ENCODE measurements at regions not wholly inside any gene's neighbourhood (a gene's known extent, or its start where the extent isn't known, plus 50 kb on each side); places are given as distances from the start of the nearest gene placed in this dataset.

DNA sequence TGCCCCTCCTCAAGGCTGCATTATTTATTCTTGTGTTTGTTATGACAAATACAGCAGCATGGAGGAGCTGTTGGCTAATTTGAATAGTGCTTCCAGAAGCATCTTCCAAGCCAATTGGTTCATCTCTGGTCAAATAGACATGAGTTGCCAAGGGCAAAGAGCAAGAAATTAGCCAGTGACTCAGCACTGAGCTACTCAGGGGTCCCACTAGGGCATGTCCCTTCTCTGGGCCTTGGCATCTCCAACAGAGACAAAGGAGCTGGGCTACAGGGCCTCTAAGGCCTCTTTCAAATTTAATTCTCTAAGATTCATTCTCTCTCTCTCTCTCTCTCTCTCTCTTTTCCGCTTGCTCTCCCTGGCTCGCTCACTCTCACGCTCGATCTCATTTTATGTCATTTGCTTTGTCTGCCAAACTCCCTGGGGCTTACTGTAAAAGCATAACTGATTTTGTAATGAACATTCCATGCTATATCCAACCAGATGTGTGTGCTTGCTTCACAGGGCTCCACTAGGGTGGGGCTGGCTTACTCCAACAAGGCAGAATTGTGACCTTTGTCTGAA lies 86.7 kb upstream of the MAGEA4 start:
- CTCF ChIA-PET = no interaction called here
- Histone ChIP-seq H3K4me1 (ENCODE audit: control insufficient read depth, insufficient read depth, low read length) (no peaks in the 10 kb centered on the region), H3K36me3 (ENCODE audit: control insufficient read depth, insufficient read depth, low read length) (no peaks in the 10 kb centered on the region), H3K9me3 (ENCODE audit: control insufficient read depth, insufficient read depth, low read depth, low read length) (no peaks in the 10 kb centered on the region), H3K27me3 (ENCODE audit: control insufficient read depth, insufficient read depth, low read length) (no peaks in the 10 kb centered on the region), H3K4me3 (ENCODE audit: low read depth in 2 of 2, low read length in 2 of 2) (no peak overlapping the region), H3K27ac (ENCODE audit: low read length) (no peak overlapping the region)
- POLR2A ChIA-PET = no interaction called here
- in situ Hi-C loops (cut with HindIII; ENCODE audit: low pct_unique_long_range_greater_than_20kb, low sequenced_read_pairs) = no loop called here
- no peak for DNase-seq (ENCODE audit: low read depth, low spot score)
- ATAC-seq = no peak
- intact Hi-C loops (cut with micrococcal nuclease; ENCODE audit: unreplicated experiment) = no loop called here
- TF ChIP-seq, protein P1, sequence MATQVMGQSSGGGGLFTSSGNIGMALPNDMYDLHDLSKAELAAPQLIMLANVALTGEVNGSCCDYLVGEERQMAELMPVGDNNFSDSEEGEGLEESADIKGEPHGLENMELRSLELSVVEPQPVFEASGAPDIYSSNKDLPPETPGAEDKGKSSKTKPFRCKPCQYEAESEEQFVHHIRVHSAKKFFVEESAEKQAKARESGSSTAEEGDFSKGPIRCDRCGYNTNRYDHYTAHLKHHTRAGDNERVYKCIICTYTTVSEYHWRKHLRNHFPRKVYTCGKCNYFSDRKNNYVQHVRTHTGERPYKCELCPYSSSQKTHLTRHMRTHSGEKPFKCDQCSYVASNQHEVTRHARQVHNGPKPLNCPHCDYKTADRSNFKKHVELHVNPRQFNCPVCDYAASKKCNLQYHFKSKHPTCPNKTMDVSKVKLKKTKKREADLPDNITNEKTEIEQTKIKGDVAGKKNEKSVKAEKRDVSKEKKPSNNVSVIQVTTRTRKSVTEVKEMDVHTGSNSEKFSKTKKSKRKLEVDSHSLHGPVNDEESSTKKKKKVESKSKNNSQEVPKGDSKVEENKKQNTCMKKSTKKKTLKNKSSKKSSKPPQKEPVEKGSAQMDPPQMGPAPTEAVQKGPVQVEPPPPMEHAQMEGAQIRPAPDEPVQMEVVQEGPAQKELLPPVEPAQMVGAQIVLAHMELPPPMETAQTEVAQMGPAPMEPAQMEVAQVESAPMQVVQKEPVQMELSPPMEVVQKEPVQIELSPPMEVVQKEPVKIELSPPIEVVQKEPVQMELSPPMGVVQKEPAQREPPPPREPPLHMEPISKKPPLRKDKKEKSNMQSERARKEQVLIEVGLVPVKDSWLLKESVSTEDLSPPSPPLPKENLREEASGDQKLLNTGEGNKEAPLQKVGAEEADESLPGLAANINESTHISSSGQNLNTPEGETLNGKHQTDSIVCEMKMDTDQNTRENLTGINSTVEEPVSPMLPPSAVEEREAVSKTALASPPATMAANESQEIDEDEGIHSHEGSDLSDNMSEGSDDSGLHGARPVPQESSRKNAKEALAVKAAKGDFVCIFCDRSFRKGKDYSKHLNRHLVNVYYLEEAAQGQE (IDR thresholded peaks at IDR 0.05; ENCODE audit: insufficient read depth in 1 of 2, low read depth in 2 of 2, low read length in 1 of 2) = no peak
- TF ChIP-seq POLR2AphosphoS5 (IDR thresholded peaks at IDR 0.05; ENCODE audit: low read depth, low read length) = no peak
- no peak for TF ChIP-seq TCF7L2 (IDR thresholded peaks at IDR 0.05; ENCODE audit: low read depth, low read length)
- TF ChIP-seq SIN3A (IDR thresholded peaks at IDR 0.05; ENCODE audit: borderline replicate concordance, insufficient read depth, low read depth, low read length) = no peak
- TF ChIP-seq, protein P2, sequence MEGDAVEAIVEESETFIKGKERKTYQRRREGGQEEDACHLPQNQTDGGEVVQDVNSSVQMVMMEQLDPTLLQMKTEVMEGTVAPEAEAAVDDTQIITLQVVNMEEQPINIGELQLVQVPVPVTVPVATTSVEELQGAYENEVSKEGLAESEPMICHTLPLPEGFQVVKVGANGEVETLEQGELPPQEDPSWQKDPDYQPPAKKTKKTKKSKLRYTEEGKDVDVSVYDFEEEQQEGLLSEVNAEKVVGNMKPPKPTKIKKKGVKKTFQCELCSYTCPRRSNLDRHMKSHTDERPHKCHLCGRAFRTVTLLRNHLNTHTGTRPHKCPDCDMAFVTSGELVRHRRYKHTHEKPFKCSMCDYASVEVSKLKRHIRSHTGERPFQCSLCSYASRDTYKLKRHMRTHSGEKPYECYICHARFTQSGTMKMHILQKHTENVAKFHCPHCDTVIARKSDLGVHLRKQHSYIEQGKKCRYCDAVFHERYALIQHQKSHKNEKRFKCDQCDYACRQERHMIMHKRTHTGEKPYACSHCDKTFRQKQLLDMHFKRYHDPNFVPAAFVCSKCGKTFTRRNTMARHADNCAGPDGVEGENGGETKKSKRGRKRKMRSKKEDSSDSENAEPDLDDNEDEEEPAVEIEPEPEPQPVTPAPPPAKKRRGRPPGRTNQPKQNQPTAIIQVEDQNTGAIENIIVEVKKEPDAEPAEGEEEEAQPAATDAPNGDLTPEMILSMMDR (IDR thresholded peaks at IDR 0.05) = no peak
- no TSS peak for BruUV-seq (replicated peaks)

- CTCF ChIA-PET = interaction anchor here (0.6 kb wide), 1 partner anchor 63 kb away, joined by 6 read pairs; no protein-coding TSS in a partner anchor
- H3K9me3 ChIP-seq (ENCODE audit: control insufficient read depth, insufficient read depth, low read depth, low read length) = no peaks in the 10 kb centered on the region
- no peak overlapping the region for H3K27ac ChIP-seq (ENCODE audit: low read length)
- no peak overlapping the region for H3K4me3 ChIP-seq (ENCODE audit: low read depth in 2 of 2, low read length in 2 of 2)
- intact Hi-C loops (cut with micrococcal nuclease; ENCODE audit: unreplicated experiment) (no loop called here), in situ Hi-C loops (cut with HindIII; ENCODE audit: low pct_unique_long_range_greater_than_20kb, low sequenced_read_pairs) (no loop called here)
- H3K36me3 ChIP-seq (ENCODE audit: control insufficient read depth, insufficient read depth, low read length) = no peaks in the 10 kb centered on the region
- POLR2A ChIA-PET = no interaction called here
- ATAC-seq (no peak), DNase-seq (ENCODE audit: low read depth, low spot score) (no peak)
- no TSS peak for BruUV-seq (replicated peaks)
- no peaks in the 10 kb centered on the region for H3K27me3 ChIP-seq (ENCODE audit: control insufficient read depth, insufficient read depth, low read length)
- TF ChIP-seq, protein P1 (IDR thresholded peaks at IDR 0.05; ENCODE audit: insufficient read depth in 1 of 2, low read depth in 2 of 2, low read length in 1 of 2) = no peak
- TF ChIP-seq, protein P2 (IDR thresholded peaks at IDR 0.05) = no peak
- TF ChIP-seq TCF7L2 (IDR thresholded peaks at IDR 0.05; ENCODE audit: low read depth, low read length) = no peak
- no peak for TF ChIP-seq POLR2AphosphoS5 (IDR thresholded peaks at IDR 0.05; ENCODE audit: low read depth, low read length)
- TF ChIP-seq SIN3A (IDR thresholded peaks at IDR 0.05; ENCODE audit: borderline replicate concordance, insufficient read depth, low read depth, low read length) = no peak
- no peaks in the 10 kb centered on the region for H3K4me1 ChIP-seq (ENCODE audit: control insufficient read depth, insufficient read depth, low read length)
These were observed 84.1 kb upstream of the MAGEA4 start for GRCh38 chrX:151828439-151829080.
